ENCODE measurements at regions not wholly inside any gene's neighbourhood (a gene's known extent, or its start where the extent isn't known, plus 50 kb on each side); places are given as distances from the start of the nearest gene placed in this dataset.

DNA sequence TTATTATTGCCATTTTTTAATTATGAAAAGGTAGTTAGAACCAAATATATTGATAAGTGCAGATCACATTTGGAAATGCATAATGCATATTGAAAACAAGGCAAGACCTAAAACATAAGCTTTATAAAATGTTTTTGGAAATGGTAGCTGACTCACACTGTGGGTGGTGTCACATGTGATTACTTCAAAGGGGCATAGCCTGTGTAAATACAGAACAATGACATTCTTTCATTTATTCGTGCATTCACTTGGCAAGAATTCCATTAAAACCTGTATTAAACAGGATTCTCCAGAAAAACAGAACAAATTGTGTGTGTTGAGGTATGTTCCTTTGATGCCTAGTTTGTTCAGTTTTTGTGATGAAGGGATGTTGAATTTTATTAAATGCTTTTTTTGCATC lies 427.3 kb upstream of the ST6GAL2 start (continued):
- TF ChIP-seq, protein P1, sequence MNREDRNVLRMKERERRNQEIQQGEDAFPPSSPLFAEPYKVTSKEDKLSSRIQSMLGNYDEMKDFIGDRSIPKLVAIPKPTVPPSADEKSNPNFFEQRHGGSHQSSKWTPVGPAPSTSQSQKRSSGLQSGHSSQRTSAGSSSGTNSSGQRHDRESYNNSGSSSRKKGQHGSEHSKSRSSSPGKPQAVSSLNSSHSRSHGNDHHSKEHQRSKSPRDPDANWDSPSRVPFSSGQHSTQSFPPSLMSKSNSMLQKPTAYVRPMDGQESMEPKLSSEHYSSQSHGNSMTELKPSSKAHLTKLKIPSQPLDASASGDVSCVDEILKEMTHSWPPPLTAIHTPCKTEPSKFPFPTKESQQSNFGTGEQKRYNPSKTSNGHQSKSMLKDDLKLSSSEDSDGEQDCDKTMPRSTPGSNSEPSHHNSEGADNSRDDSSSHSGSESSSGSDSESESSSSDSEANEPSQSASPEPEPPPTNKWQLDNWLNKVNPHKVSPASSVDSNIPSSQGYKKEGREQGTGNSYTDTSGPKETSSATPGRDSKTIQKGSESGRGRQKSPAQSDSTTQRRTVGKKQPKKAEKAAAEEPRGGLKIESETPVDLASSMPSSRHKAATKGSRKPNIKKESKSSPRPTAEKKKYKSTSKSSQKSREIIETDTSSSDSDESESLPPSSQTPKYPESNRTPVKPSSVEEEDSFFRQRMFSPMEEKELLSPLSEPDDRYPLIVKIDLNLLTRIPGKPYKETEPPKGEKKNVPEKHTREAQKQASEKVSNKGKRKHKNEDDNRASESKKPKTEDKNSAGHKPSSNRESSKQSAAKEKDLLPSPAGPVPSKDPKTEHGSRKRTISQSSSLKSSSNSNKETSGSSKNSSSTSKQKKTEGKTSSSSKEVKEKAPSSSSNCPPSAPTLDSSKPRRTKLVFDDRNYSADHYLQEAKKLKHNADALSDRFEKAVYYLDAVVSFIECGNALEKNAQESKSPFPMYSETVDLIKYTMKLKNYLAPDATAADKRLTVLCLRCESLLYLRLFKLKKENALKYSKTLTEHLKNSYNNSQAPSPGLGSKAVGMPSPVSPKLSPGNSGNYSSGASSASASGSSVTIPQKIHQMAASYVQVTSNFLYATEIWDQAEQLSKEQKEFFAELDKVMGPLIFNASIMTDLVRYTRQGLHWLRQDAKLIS (CRISPR knock-in tag; IDR thresholded peaks at IDR 0.05; ENCODE audit: borderline replicate concordance), result no peak
- no peak for TF ChIP-seq ZBTB21 (CRISPR knock-in tag; IDR thresholded peaks at IDR 0.05; ENCODE audit: borderline replicate concordance)

DNA sequence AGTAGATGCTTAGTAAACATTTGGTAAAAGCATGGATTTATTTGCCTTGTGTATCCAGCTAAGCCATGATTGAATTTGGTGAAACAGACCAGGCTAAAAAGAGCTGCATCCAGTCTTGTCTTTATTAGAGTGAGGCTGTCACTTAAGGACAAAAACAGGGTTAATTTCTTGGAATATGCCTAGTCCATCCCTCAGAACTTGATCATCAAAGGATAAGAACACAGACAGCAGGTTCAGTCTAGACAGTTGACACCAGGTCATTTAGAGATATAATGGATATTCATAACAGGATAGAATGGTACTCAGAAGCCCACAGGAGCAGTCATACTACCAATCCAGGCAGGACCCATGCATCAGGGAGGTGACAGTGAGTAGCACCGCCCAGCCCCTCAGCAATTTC lies 434.9 kb upstream of the ST6GAL2 start:
- no peak for ATAC-seq
- Mint-ChIP-seq H3K4me3 (no peak overlapping the region), H3K4me1 (no peaks in the 10 kb centered on the region), H3K27me3 (ENCODE audit: low read depth) (no peaks in the 10 kb centered on the region), H3K9me3 (peaks cover 9% of the 10 kb centered on the region; the same call in 1 of the 2 replicates), H3K27ac (no peak overlapping the region), H3K36me3 (no peaks in the 10 kb centered on the region)
- TF ChIP-seq NR1H2 (CRISPR knock-in tag; IDR thresholded peaks at IDR 0.05) (no peak), ESRRA (CRISPR knock-in tag; IDR thresholded peaks at IDR 0.05; ENCODE audit: borderline replicate concordance) (no peak), NFATC4 (CRISPR knock-in tag; IDR thresholded peaks at IDR 0.05) (no peak)
- TF ChIP-seq, protein P2, sequence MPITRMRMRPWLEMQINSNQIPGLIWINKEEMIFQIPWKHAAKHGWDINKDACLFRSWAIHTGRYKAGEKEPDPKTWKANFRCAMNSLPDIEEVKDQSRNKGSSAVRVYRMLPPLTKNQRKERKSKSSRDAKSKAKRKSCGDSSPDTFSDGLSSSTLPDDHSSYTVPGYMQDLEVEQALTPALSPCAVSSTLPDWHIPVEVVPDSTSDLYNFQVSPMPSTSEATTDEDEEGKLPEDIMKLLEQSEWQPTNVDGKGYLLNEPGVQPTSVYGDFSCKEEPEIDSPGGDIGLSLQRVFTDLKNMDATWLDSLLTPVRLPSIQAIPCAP (CRISPR knock-in tag; IDR thresholded peaks at IDR 0.05), result no peak
- ChIA-PET POLR2A (no interaction called here), CTCF (no interaction called here)
- no peak for DNase-seq (ENCODE audit: low spot score)

DNA sequence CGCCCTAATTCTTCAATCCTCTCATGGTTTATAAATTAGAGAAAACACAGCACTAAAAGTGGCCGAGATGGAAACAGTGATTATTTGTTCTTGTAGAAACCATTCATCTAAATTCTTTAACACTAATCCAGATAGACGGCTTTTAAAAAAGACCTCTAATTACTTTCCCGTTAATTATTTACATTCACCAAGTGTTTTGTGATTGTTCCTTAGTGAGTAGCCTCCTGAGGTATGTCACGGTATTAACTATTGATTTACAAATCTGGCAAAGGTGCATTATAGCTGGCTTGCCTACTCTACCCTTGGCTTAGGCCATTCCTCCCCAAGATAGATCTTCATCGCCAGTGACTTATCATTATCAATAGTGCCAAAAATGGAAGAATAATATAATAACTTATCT lies 436.4 kb upstream of the ST6GAL2 start:
- DNase-seq (ENCODE audit: low spot score) (no peak), ATAC-seq (no peak)
- H3K9me3 Mint-ChIP-seq, result peaks cover 15% of the 10 kb centered on the region
- no peaks in the 10 kb centered on the region for H3K36me3 Mint-ChIP-seq
- no peaks in the 10 kb centered on the region for H3K27me3 Mint-ChIP-seq (ENCODE audit: low read depth)
- no peak overlapping the region for H3K27ac Mint-ChIP-seq
- CTCF ChIA-PET, result no interaction called here
- POLR2A ChIA-PET, result no interaction called here
- H3K4me3 Mint-ChIP-seq, result no peak overlapping the region
- TF ChIP-seq, protein P2 (CRISPR knock-in tag; IDR thresholded peaks at IDR 0.05), result no peak
- no peak for TF ChIP-seq ZNF263 (CRISPR knock-in tag; IDR thresholded peaks at IDR 0.05; ENCODE audit: low read depth)
- no peaks in the 10 kb centered on the region for H3K4me1 Mint-ChIP-seq

DNA sequence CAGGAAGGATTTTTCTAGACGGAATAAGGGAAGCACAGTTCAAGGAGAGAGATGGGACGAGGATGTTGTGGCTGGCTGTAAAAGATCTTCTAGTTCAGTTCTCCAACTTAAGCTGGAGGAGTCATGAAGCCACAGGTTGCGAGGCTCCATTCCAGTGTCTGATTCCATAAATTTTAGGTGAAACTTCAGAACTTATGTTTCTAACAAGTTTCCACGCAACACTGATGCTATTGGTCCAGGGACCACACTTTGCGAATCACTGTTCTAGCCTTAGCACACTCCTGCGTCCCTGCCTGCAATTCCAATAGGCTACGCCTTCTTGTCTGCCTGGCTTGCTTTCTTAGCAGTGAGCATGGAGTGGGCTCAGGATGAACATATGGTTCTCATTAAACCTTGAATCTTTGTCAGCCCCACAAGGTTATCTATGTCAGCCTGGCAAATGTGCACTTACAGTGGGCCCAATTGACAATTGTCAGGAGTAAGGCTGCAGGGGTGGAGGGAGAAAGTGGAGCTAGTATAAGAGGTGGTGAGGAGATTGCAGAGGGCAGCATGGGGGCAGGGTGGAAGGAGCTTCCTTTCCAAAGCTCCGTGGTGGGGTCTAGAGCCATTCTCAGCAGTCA lies 438.1 kb upstream of the ST6GAL2 start:
- POLR2A ChIA-PET, result interaction anchor here (1.0 kb wide), 1 partner anchor 12 kb away, joined by 3 read pairs; no protein-coding TSS in a partner anchor
- H3K4me1 Mint-ChIP-seq, result no peaks in the 10 kb centered on the region
- peaks cover 4% of the 10 kb centered on the region for H3K36me3 Mint-ChIP-seq
- no peak overlapping the region for H3K4me3 Mint-ChIP-seq
- CTCF ChIA-PET, result no interaction called here
- ATAC-seq, result no peak
- no peak overlapping the region for H3K27ac Mint-ChIP-seq
- H3K9me3 Mint-ChIP-seq, result peaks cover 23% of the 10 kb centered on the region
- no peak for DNase-seq (ENCODE audit: low spot score)
- no peaks in the 10 kb centered on the region for H3K27me3 Mint-ChIP-seq (ENCODE audit: low read depth)
- TF ChIP-seq PRRX2 (CRISPR knock-in tag; IDR thresholded peaks at IDR 0.05) (no peak), ZNF138 (CRISPR knock-in tag; conservative IDR thresholded peaks at IDR 0.05) (no peak), FOXK1 (CRISPR knock-in tag; IDR thresholded peaks at IDR 0.05) (no peak), SOX15 (CRISPR knock-in tag; IDR thresholded peaks at IDR 0.05) (no peak), ZNF121 (CRISPR knock-in tag; IDR thresholded peaks at IDR 0.05) (no peak), ZNF423 (CRISPR knock-in tag; IDR thresholded peaks at IDR 0.05) (no peak), SMAD4 (CRISPR knock-in tag; IDR thresholded peaks at IDR 0.05) (no peak), CBFB (CRISPR knock-in tag; IDR thresholded peaks at IDR 0.05; ENCODE audit: low read depth) (no peak), JAZF1 (CRISPR knock-in tag; IDR thresholded peaks at IDR 0.05) (no peak)
- TF ChIP-seq, protein P3, sequence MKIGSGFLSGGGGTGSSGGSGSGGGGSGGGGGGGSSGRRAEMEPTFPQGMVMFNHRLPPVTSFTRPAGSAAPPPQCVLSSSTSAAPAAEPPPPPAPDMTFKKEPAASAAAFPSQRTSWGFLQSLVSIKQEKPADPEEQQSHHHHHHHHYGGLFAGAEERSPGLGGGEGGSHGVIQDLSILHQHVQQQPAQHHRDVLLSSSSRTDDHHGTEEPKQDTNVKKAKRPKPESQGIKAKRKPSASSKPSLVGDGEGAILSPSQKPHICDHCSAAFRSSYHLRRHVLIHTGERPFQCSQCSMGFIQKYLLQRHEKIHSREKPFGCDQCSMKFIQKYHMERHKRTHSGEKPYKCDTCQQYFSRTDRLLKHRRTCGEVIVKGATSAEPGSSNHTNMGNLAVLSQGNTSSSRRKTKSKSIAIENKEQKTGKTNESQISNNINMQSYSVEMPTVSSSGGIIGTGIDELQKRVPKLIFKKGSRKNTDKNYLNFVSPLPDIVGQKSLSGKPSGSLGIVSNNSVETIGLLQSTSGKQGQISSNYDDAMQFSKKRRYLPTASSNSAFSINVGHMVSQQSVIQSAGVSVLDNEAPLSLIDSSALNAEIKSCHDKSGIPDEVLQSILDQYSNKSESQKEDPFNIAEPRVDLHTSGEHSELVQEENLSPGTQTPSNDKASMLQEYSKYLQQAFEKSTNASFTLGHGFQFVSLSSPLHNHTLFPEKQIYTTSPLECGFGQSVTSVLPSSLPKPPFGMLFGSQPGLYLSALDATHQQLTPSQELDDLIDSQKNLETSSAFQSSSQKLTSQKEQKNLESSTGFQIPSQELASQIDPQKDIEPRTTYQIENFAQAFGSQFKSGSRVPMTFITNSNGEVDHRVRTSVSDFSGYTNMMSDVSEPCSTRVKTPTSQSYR (CRISPR knock-in tag; IDR thresholded peaks at IDR 0.05), result no peak
- TF ChIP-seq, protein P4, sequence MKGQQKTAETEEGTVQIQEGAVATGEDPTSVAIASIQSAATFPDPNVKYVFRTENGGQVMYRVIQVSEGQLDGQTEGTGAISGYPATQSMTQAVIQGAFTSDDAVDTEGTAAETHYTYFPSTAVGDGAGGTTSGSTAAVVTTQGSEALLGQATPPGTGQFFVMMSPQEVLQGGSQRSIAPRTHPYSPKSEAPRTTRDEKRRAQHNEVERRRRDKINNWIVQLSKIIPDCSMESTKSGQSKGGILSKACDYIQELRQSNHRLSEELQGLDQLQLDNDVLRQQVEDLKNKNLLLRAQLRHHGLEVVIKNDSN (CRISPR knock-in tag; IDR thresholded peaks at IDR 0.05), result no peak
- TF ChIP-seq, protein P5, sequence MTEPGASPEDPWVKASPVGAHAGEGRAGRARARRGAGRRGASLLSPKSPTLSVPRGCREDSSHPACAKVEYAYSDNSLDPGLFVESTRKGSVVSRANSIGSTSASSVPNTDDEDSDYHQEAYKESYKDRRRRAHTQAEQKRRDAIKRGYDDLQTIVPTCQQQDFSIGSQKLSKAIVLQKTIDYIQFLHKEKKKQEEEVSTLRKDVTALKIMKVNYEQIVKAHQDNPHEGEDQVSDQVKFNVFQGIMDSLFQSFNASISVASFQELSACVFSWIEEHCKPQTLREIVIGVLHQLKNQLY (CRISPR knock-in tag; IDR thresholded peaks at IDR 0.05), result no peak
